GM23338 (cell line): ENCODE measurements at regions not wholly inside any gene's neighbourhood (a gene's known extent, or its start where the extent isn't known, plus 50 kb on each side); places are given as distances from the start of the nearest gene placed in this dataset.
A peak's percentile ranks its signal among the peaks of the same experiment; 100 is the strongest.

Experiments used
- ATAC-seq: fragments of 200-7000 bp; cut with Tn5 transposase; 3 replicates; pipeline ENCODE4 v1.9.1; 2020
- DNase-seq: peaks from one replicate; pipeline ENCODE4 v3.0.0-alpha.2; 2015; ENCODE audit warnings: low spot score
- H2AFZ ChIP-seq: fragments of 200-600 bp; sonication (generic); 2 replicates; pipeline ENCODE4 v1.8.0; 2016; ENCODE audit warnings: antibody characterized with exemption, mild to moderate bottlenecking, moderate library complexity
- H3F3A ChIP-seq: fragments of 200-600 bp; sonication (generic); replicated peaks from 2 replicates; pipeline ENCODE4 v1.8.0; 2017; ENCODE audit warnings: antibody characterized with exemption, mixed run types, low read depth
- H3K27ac ChIP-seq: fragments of 200-600 bp; sonication (generic); 2 replicates; pipeline ENCODE4 v1.6.1; 2016; ENCODE audit warnings: low read depth
- H3K27me3 ChIP-seq: fragments of 200-600 bp; sonication (generic); 2 replicates; pipeline ENCODE4 v1.8.0; 2016; ENCODE audit warnings: mild to moderate bottlenecking, mixed run types, moderate library complexity; ENCODE audit not compliant: insufficient read depth
- H3K36me3 ChIP-seq: fragments of 200-600 bp; sonication (generic); 2 replicates; pipeline ENCODE4 v1.8.0; 2016; ENCODE audit warnings: mild to moderate bottlenecking; ENCODE audit not compliant: insufficient read depth
- H3K4me1 ChIP-seq: fragments of 200-600 bp; sonication (generic); 2 replicates; pipeline ENCODE4 v1.8.0; 2016; ENCODE audit warnings: mild to moderate bottlenecking, moderate library complexity; ENCODE audit not compliant: insufficient read depth
- H3K4me2 ChIP-seq: fragments of 200-600 bp; sonication (generic); 2 replicates; pipeline ENCODE4 v1.7.1; 2017; ENCODE audit warnings: mixed run types
- H3K4me3 ChIP-seq: fragments of 200-600 bp; sonication (generic); 2 replicates; pipeline ENCODE4 v1.6.1; 2016; ENCODE audit warnings: mixed run types
- H3K79me2 ChIP-seq: fragments of 200-600 bp; sonication (generic); replicated peaks from 2 replicates; pipeline ENCODE4 v1.8.0; 2017; ENCODE audit warnings: mild to moderate bottlenecking; ENCODE audit not compliant: insufficient read depth
- H3K9me2 ChIP-seq: fragments of 200-600 bp; sonication (generic); 2 replicates; pipeline ENCODE4 v1.8.0; 2017; ENCODE audit not compliant: insufficient read depth
- H4K20me1 ChIP-seq: fragments of 200-600 bp; sonication (generic); replicated peaks from 2 replicates; pipeline ENCODE4 v1.8.0; 2017; ENCODE audit warnings: mild to moderate bottlenecking; ENCODE audit not compliant: insufficient read depth
- H3K27ac Mint-ChIP-seq: 2 replicates; pipeline ENCODE4 v1.8.0; 2020; ENCODE audit warnings: inconsistent platforms, mild to moderate bottlenecking, moderate library complexity, mixed read lengths
- H3K27me3 Mint-ChIP-seq: 3 replicates; pipeline ENCODE4 v1.8.0; 2022; ENCODE audit warnings: low read depth, mild to moderate bottlenecking, moderate library complexity, mixed read lengths, inconsistent platforms; ENCODE audit not compliant: insufficient read depth, poor library complexity
- H3K36me3 Mint-ChIP-seq: 3 replicates; pipeline ENCODE4 v1.8.0; 2021; ENCODE audit warnings: low read depth, mild to moderate bottlenecking, inconsistent platforms, moderate library complexity, mixed read lengths
- H3K4me1 Mint-ChIP-seq: 3 replicates; pipeline ENCODE4 v1.8.0; 2020; ENCODE audit warnings: mild to moderate bottlenecking, inconsistent platforms, mixed read lengths
- H3K4me3 Mint-ChIP-seq: 3 replicates; pipeline ENCODE4 v1.8.0; 2021; ENCODE audit warnings: moderate library complexity, mild to moderate bottlenecking, inconsistent platforms, mixed read lengths
- H3K9me3 Mint-ChIP-seq: 3 replicates; pipeline ENCODE4 v1.8.0; 2020; ENCODE audit warnings: moderate library complexity, mild to moderate bottlenecking, inconsistent platforms, mixed read lengths
- CTCF ChIP-seq, 2 experiments: fragments of 200-600 bp in 1 of 2; sonication (generic) in 1 of 2; conservative IDR thresholded peaks; 2 replicates each; pipeline versions ENCODE4 v1.5.1 to v1.6.1; 2016 to 2017; ENCODE audit warnings: antibody characterized with exemption in 2 of 2, low read depth in 2 of 2, mild to moderate bottlenecking in 2 of 2, moderate library complexity in 1 of 2
- ZNF462 ChIP-seq: fragments of 250-450 bp; sonication (Bioruptor Pico); IDR thresholded peaks from 2 replicates; pipeline ENCODE4 v1.5.0; 2020; ENCODE audit warnings: mild to moderate bottlenecking, moderate library complexity

GRCh38 chr12:67826946-67827720 lies 162.1 kb upstream of the IFNG-AS1 start:
- Histone ChIP-seq H3K4me3 (no peak overlapping the region), H3K9me2 (peaks cover 10% of the 10 kb centered on the region; the same call in 1 of the 2 replicates), H3K27me3 (no peaks in the 10 kb centered on the region), H3K36me3 (no peaks in the 10 kb centered on the region), H2AFZ (no peak overlapping the region), H3K79me2 (no peaks in the 10 kb centered on the region), H3K27ac (no peak overlapping the region), H4K20me1 (no peaks in the 10 kb centered on the region), H3F3A (no peaks in the 10 kb centered on the region), H3K4me1 (0 out of 2 replicates have a peak, but pooled peaks cover 5% of the 10 kb centered on the region), H3K4me2 (no peak overlapping the region)
- Mint-ChIP-seq H3K27ac (no peak overlapping the region), H3K4me1 (peaks cover 4% of the 10 kb centered on the region; the same call in 2 of the 3 replicates), H3K27me3 (no peaks in the 10 kb centered on the region), H3K9me3 (no peaks in the 10 kb centered on the region), H3K36me3 (no peaks in the 10 kb centered on the region), H3K4me3 (no peak overlapping the region)
- DNase-seq: no peak
- no peak for ATAC-seq
- no peak for TF ChIP-seq ZNF462

- H3K4me2 ChIP-seq: no peak overlapping the region
- no peak overlapping the region for H3K4me3 ChIP-seq
- H3K27ac Mint-ChIP-seq: no peak overlapping the region
- H3K4me1 ChIP-seq: 0 out of 2 replicates have a peak, but pooled peaks cover 5% of the 10 kb centered on the region
- H3K27me3 ChIP-seq: no peaks in the 10 kb centered on the region
- no peaks in the 10 kb centered on the region for H3K36me3 Mint-ChIP-seq
- peaks cover 10% of the 10 kb centered on the region; the same call in 1 of the 2 replicates for H3K9me2 ChIP-seq
- no peak overlapping the region for H3K4me3 Mint-ChIP-seq
- no peaks in the 10 kb centered on the region for H4K20me1 ChIP-seq
- H3K9me3 Mint-ChIP-seq: no peaks in the 10 kb centered on the region; the same call in 2 of the 3 replicates
- H3K27ac ChIP-seq: no peak overlapping the region
- H3K79me2 ChIP-seq: no peaks in the 10 kb centered on the region
- DNase-seq: no peak
- H3K4me1 Mint-ChIP-seq: peaks cover 4% of the 10 kb centered on the region; the same call in 2 of the 3 replicates
- H3K27me3 Mint-ChIP-seq: no peaks in the 10 kb centered on the region
- no peaks in the 10 kb centered on the region for H3F3A ChIP-seq
- H3K36me3 ChIP-seq: no peaks in the 10 kb centered on the region
- ATAC-seq: peak; percentile 29; the same call in 1 of the 3 replicates
- H2AFZ ChIP-seq: no peak overlapping the region
- no peak for TF ChIP-seq CTCF (conservative IDR thresholded peaks at IDR 0.05; ENCODE audit: low read depth in 2 of 2)
Measured at GRCh38 chr12:67827820-67828383, 161.3 kb upstream of the IFNG-AS1 start.
